Esophagus (tissue), 2 donors: ENCODE measurements at regions not wholly inside any gene's neighbourhood (a gene's known extent, or its start where the extent isn't known, plus 50 kb on each side); places are given as distances from the start of the nearest gene placed in this dataset.

Experiments used
- H3K27ac ChIP-seq, 2 donors: one replicate each; pipeline ENCODE4 v1.5.1; 2013; ENCODE audit warnings: low read depth in 2 of 2, mild to moderate bottlenecking in 2 of 2, inconsistent platforms in 1 of 2, low read length in 1 of 2, moderate library complexity in 1 of 2
- H3K27me3 ChIP-seq, 2 donors: one replicate each; pipeline ENCODE4 v1.6.1; 2013; ENCODE audit warnings: low read length in 2 of 2, control low read depth in 1 of 2, mild to moderate bottlenecking in 1 of 2; ENCODE audit not compliant: insufficient read depth in 2 of 2, control insufficient read depth in 1 of 2
- H3K36me3 ChIP-seq, 2 donors: one replicate each; pipeline ENCODE4 v1.6.1; 2013; ENCODE audit warnings: low read length in 1 of 2; ENCODE audit not compliant: control insufficient read depth in 2 of 2, insufficient read depth in 2 of 2
- H3K4me1 ChIP-seq, 2 donors: one replicate each; pipeline ENCODE4 v1.6.1; 2013; ENCODE audit warnings: low read length in 1 of 2; ENCODE audit not compliant: control insufficient read depth in 2 of 2, insufficient read depth in 2 of 2
- H3K4me3 ChIP-seq, 2 donors: one replicate each; pipeline ENCODE4 v1.5.1; 2013; ENCODE audit warnings: low read length in 2 of 2, mild to moderate bottlenecking in 2 of 2, low read depth in 1 of 2, moderate library complexity in 1 of 2
- H3K9me3 ChIP-seq, 2 donors: one replicate each; pipeline ENCODE4 v1.6.1; 2013; ENCODE audit warnings: mild to moderate bottlenecking in 2 of 2, low read depth in 1 of 2, low read length in 1 of 2, moderate library complexity in 1 of 2; ENCODE audit not compliant: control insufficient read depth in 2 of 2, insufficient read depth in 1 of 2
- WGBS, 2 donors: extraction: QIAGEN DNeasy Blood & Tissue Kit; methylation state at CpG; one replicate each; pipeline ENCODE4 v1.1.7; 2013; 5-methylcytosine and 5-hydroxymethylcytosine counted together
- donor health status: healthy with polysubstance abuse.
- donor health status: Bipolar disorder and iron deficiency.

DNA sequence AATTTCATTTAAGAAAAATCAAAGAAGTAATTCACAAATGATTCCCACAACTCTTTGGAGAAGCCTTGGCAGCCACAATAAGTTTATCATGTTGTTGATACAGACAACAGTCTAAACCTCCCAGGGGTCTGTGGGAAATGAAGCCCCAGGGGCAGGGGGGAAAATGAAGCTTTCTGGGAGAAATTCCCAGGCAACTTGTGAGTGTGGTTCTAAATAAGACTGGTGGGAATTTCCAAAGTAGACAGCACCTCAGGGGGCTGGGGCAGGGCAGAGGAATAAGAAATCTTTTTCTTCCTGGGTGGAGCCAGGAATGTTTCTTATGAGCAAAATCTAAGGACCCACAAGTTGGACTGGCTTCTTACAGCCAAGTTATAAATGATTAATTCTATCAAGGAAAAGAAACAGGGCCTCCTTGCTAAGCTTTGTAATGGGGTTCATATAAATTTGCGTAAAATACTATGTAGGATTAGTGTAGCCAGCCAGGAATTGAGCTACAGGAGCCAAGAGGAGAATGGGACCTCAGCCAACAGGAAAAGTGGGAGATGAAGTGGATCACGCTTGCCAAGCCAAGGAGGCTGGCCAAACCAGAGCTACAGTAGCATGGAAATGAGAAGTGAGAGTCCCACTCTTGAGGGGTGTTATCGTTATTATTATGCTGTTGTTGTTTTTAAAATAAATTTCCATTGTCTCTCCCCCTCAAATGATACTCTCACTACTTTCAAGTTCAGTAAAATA is 182.9 kb upstream of the FAR2 start:
- Histone ChIP-seq H3K4me1 (no peaks in the 10 kb centered on the region), H3K27ac (no peak overlapping the region), H3K4me3 (no peak overlapping the region), H3K36me3 (no peaks in the 10 kb centered on the region), H3K9me3 (no peaks in the 10 kb centered on the region), H3K27me3 (no peaks in the 10 kb centered on the region)
- 16 to 25% methylated on average over 3 of the region's 3 CpGs for WGBS, 2 donors

DNA sequence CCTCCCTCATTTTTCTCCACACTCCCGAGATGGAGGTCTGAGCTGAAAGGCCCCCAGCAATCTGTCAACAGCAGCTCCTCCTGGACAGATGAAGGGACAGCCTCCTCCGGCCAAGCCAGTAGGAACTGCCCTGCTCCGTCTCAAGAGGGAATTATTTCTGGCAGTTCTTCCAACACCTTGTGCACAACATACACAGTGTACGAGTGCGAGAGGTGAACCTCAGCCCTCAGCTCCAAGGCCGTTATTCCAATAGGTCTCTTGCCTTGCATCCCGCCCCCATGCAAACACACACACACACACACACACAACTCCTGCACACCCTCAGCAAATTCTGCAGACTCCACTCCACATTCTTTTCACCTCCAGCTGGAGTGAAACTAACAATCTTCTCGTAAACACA is 181.7 kb upstream of the FAR2 start:
- no peak overlapping the region for H3K27ac ChIP-seq
- H3K27me3 ChIP-seq, result no peaks in the 10 kb centered on the region
- H3K9me3 ChIP-seq, result no peaks in the 10 kb centered on the region
- no peaks in the 10 kb centered on the region for H3K36me3 ChIP-seq
- 92 to 95% methylated on average over 8 of the region's 8 CpGs for WGBS, 2 donors
- no peaks in the 10 kb centered on the region for H3K4me1 ChIP-seq
- H3K4me3 ChIP-seq, result no peak overlapping the region

DNA sequence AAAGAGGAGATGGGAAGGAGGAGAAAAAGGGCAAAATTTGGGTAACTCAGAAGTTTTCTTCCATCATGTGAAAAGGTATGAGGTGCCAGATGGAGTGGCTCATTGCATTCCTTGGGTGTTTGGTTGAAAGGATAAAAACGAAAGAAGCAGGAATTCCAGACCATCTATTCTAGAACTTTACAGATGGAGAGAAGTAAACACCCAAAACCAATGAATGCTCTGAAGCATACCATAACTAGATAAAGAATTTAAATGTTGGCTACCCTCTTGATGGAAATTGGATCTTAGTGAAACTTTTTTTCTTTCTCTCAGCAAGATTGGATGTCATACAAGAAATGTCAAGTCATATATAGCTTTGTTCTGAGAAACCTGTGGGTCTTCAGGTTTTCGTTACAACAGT is 175.6 kb upstream of the FAR2 start:
- H3K36me3 ChIP-seq, result no peaks in the 10 kb centered on the region
- H3K9me3 ChIP-seq, result no peaks in the 10 kb centered on the region
- H3K4me3 ChIP-seq, result no peak overlapping the region
- no peaks in the 10 kb centered on the region for H3K27me3 ChIP-seq
- 71 to 76% methylated on average over 2 of the region's 2 CpGs for WGBS, 2 donors
- H3K4me1 ChIP-seq, result no peaks in the 10 kb centered on the region
- no peak overlapping the region for H3K27ac ChIP-seq

DNA sequence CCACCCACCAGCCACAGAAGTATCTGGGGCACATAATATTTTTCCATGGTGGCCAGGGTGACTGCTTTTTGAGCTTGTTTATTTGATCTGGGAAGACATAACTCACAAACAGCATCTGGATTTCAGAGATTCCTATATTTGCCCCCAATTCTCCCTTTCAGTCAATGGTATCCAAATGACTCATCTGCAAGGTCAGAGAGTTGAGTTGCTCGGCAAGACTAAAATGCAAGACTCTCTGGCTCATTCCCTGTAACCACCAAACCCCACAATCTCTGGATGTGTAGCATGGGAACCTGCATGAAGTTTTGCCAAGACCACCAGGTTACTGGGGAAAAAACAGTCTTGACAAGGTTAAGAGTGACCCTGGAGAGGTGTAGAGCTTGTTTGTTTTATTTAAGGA is 174.9 kb upstream of the FAR2 start:
- no peaks in the 10 kb centered on the region for H3K9me3 ChIP-seq
- H3K4me1 ChIP-seq, result no peaks in the 10 kb centered on the region
- no peak overlapping the region for H3K4me3 ChIP-seq
- no peaks in the 10 kb centered on the region for H3K36me3 ChIP-seq
- H3K27ac ChIP-seq, result no peak overlapping the region
- H3K27me3 ChIP-seq, result no peaks in the 10 kb centered on the region
- 68 to 69% methylated on average over 1 of the region's 1 CpG for WGBS, 2 donors

DNA sequence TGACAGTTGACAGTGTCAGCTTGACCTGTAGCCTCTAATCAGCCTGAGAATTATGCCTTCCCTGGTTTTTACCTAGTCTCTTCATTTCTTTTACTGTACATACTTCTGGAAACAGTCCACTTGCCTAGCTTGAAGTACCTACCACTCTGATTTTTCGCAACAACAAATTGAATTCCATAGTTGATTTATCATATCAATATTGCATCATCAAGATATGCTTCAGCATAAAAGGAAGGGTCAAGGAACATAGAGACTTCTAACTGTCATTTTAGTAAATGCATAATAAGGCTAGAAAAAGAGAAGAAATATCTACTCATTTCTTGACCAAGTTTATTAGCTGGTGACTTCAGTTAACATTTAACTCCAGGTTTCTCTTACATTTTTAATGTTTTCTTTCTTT is 174.2 kb upstream of the FAR2 start:
- no peaks in the 10 kb centered on the region for H3K9me3 ChIP-seq
- H3K36me3 ChIP-seq, result no peaks in the 10 kb centered on the region
- no peaks in the 10 kb centered on the region for H3K4me1 ChIP-seq
- no peak overlapping the region for H3K27ac ChIP-seq
- H3K27me3 ChIP-seq, result no peaks in the 10 kb centered on the region
- WGBS, 2 donors, result 93 to 94% methylated on average over 1 of the region's 1 CpG
- H3K4me3 ChIP-seq, result no peak overlapping the region

DNA sequence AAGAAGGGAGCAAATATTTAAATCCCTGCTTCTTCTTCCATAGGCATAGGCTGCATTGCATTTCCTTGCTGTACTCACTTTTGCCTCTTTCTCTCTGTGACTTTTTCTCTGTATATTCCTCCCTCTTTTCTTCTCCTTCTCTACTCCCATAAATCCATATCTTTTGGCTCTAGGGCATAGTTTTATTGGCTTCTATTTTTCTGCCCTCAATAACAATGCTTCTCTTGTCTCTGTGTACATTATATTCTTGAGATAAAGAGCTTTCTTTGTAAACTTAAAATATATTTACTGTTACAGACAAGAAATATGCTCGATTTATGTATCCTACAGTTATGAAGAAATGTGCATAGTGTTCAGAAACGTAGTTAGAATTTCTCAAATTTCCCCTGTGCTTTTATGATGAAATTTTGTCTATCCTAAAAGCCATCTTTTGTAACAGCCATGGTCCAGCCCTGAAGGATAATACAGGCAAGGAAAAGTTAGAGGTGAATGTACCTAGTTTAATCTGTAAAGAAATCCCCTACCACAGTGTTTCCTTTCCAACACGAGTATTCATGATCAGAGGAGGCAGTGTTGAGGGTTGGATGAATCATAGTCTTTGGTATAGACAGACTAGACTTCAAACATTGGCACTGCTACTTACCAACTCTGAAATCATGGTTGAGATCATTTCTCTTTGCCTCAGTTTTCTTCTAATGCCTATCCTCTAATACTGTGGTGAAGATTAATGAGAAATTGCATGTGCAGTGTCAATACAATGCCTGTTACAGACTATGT is 173.3 kb upstream of the FAR2 start:
- Histone ChIP-seq H3K9me3 (no peaks in the 10 kb centered on the region), H3K27me3 (no peaks in the 10 kb centered on the region), H3K36me3 (no peaks in the 10 kb centered on the region), H3K4me1 (no peaks in the 10 kb centered on the region), H3K4me3 (no peak overlapping the region), H3K27ac (no peak overlapping the region)
- 40 to 51% methylated on average over 3 of the region's 3 CpGs for WGBS, 2 donors

DNA sequence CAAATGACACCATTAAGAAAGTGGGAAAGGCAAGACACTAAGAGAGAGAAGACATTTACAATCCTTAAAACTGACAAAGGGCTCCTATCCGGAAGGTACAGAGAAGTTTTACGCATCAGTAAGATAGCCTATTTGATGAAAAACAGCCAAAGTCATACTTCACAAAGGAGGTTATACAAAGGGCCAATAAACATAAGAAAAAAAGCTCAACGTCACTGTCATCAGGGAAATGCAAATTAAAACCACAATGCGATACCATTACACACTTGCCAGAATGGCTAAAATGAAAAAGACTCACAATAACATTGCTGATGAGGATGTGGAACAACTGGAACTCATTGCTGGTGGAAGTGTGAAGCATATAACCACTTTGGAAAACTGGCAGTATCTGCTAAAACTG is 168.6 kb upstream of the FAR2 start:
- no peak overlapping the region for H3K27ac ChIP-seq
- no peak overlapping the region for H3K4me3 ChIP-seq
- no peaks in the 10 kb centered on the region for H3K27me3 ChIP-seq
- H3K4me1 ChIP-seq, result no peaks in the 10 kb centered on the region
- H3K9me3 ChIP-seq, result no peaks in the 10 kb centered on the region
- WGBS, 2 donors, result 87 to 88% methylated on average over 4 of the region's 4 CpGs
- no peaks in the 10 kb centered on the region for H3K36me3 ChIP-seq

DNA sequence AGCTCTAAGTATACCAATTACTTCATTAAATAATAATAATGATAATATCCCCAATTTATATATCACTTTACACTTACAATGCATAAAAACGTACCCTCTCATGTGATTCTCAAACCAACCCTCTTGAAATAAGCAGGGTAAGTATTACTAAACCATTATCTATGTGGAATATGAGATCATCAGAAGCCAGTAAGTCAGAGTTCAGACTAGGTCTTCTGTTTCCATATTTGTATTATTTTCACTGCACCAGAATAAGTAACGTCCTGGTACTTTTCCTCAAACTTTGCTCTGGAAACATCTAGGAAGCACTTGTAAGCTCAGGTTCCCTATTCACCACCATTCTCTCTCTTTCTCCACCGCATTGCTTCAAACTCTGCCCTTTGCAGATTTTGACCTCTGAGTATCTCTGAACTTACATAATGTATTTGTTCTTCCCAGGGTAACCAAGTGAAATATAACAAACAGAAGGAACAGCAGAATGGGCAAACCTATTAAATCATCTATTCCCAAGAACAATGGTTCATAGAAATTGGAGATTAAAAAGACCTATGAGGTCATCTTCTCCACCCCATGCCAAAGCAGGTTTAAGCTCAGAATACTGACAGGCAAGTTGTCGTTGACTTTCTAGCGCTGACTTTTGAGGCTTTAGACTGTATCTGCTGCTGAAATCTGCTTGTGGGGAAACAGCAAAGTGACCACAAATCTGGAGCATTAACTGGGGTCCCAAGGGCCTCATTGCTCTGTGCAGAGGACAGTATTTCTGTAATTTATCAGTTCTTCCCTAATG is 161.3 kb upstream of the FAR2 start:
- no peak overlapping the region for H3K4me3 ChIP-seq
- H3K36me3 ChIP-seq, result no peaks in the 10 kb centered on the region
- WGBS, 2 donors, result 59 to 68% methylated on average over 5 of the region's 5 CpGs
- H3K27me3 ChIP-seq, result no peaks in the 10 kb centered on the region
- H3K4me1 ChIP-seq, result no peaks in the 10 kb centered on the region
- no peaks in the 10 kb centered on the region for H3K9me3 ChIP-seq
- no peak overlapping the region for H3K27ac ChIP-seq

DNA sequence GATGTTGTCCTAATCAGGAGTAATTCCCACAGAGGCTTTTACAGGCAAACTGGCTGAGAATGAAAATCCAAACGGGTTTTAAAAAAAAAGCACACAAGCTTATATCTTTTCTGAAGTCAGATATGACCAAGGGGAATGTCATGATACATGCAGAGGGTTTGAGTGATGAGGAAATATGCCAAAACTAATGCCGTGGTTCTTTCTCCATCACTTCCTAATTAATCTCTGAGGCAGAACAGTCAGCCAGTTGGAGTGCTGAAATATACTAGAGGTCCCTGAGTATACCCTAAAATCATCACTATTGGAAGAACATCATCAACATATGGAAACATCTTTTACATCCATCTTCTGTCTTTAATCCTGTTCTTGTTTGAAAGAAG is 160.8 kb upstream of the FAR2 start:
- WGBS, 2 donors, result 22 to 28% methylated on average over 2 of the region's 2 CpGs
- Histone ChIP-seq H3K9me3 (no peaks in the 10 kb centered on the region), H3K4me1 (no peaks in the 10 kb centered on the region), H3K4me3 (no peak overlapping the region), H3K27me3 (no peaks in the 10 kb centered on the region), H3K27ac (no peak overlapping the region), H3K36me3 (no peaks in the 10 kb centered on the region)
